A549 (cell line): ENCODE measurements at regions not wholly inside any gene's neighbourhood (a gene's known extent, or its start where the extent isn't known, plus 50 kb on each side); places are given as distances from the start of the nearest gene placed in this dataset.

ENCODE experiments used
- ATAC-seq, 2 experiments: fragments of 200-7000 bp in 1 of 2; fragments of >200 bp in 1 of 2; cut with Nextera tagmentation in 1 of 2; cut with Tn5 transposase in 1 of 2; 3 replicates each; pipeline versions ENCODE4 v1.8.0 to v1.9.1; 2018 to 2020; ENCODE audit warnings: mild to moderate bottlenecking in 1 of 2, moderate library complexity in 1 of 2
- CTCF ChIA-PET: fragments of 300-600 bp; sonication (Branson Sonifier 250); formaldehyde crosslinking; extraction: SDS; loops from one replicate; lab custom pipeline; 2021; ENCODE audit warnings: antibody characterized with exemption, inconsistent platforms; lab: Yijun Ruan, JAX
- POLR2A ChIA-PET: fragments of 350-600 bp; formaldehyde crosslinking; extraction: SDS; loops from one replicate; lab custom pipeline; 2021; ENCODE audit warnings: antibody characterized with exemption, inconsistent platforms; lab: Yijun Ruan, JAX
- DNase-seq, 2 experiments: peaks; one replicate each; pipeline versions ENCODE4 v3.0.0 to v3.0.0-alpha.2; 2011 to 2016; ENCODE audit warnings: low read depth in 1 of 2, low spot score in 1 of 2
- FAIRE-seq: peaks from 2 replicates; lab custom pipeline; 2011; peaks lifted over from hg19 to GRCh38; lab: Jason Lieb, UNC
- H3K27ac ChIP-seq, 2 experiments: fragments of >200 bp; sonication (Bioruptor Twin); formaldehyde crosslinking; 3 replicates each; pipeline ENCODE4 v1.5.1; 2016 to 2017
- H3K4me1 ChIP-seq: fragments of >200 bp; sonication (Bioruptor Twin); formaldehyde crosslinking; 3 replicates; pipeline ENCODE4 v1.6.1; 2016
- H3K4me2 ChIP-seq: fragments of >200 bp; sonication (Bioruptor Twin); formaldehyde crosslinking; 3 replicates; pipeline ENCODE4 v1.6.1; 2016
- H3K4me3 ChIP-seq: fragments of >200 bp; sonication (Bioruptor Twin); formaldehyde crosslinking; 3 replicates; pipeline ENCODE4 v1.5.1; 2016
- H3K9me3 ChIP-seq: fragments of >200 bp; sonication (Bioruptor Twin); formaldehyde crosslinking; 3 replicates; pipeline ENCODE4 v1.6.1; 2016
- CHD2 ChIP-seq: fragments of 150-350 bp; IDR thresholded peaks from 2 replicates; pipeline ENCODE4 v1.6.1; 2014; ENCODE audit warnings: low read length; ENCODE audit not compliant: partially characterized antibody
- EHF ChIP-seq: fragments of 250-450 bp; sonication (Bioruptor Pico); IDR thresholded peaks from 2 replicates; pipeline ENCODE4 v1.5.0; 2020; ENCODE audit warnings: mild to moderate bottlenecking
- FOXS1 ChIP-seq: fragments of 250-450 bp; sonication (Bioruptor Pico); IDR thresholded peaks from 2 replicates; pipeline ENCODE4 v1.5.0; 2020; ENCODE audit warnings: mild to moderate bottlenecking, moderate library complexity
- HEYL ChIP-seq: fragments of 250-450 bp; sonication (Bioruptor Pico); IDR thresholded peaks from 2 replicates; pipeline ENCODE4 v1.8.0; 2021; ENCODE audit warnings: mild to moderate bottlenecking, moderate library complexity
- HOXB5 ChIP-seq: fragments of 250-450 bp; sonication (Bioruptor Pico); IDR thresholded peaks from 2 replicates; pipeline ENCODE4 v1.5.0; 2020; ENCODE audit warnings: mild to moderate bottlenecking, moderate library complexity
- JUN ChIP-seq, 2 experiments: fragments of >200 bp; sonication (Bioruptor Twin); formaldehyde crosslinking; IDR thresholded peaks; 2 replicates in 1 of 2; 3 replicates in 1 of 2; pipeline ENCODE4 v1.6.1; 2016 to 2017
- NR3C1 ChIP-seq: fragments of >200 bp; sonication (Bioruptor Twin); formaldehyde crosslinking; IDR thresholded peaks from 3 replicates; pipeline ENCODE4 v1.6.1; 2017
- PHF8 ChIP-seq: fragments of 200-600 bp; sonication (generic); IDR thresholded peaks from 2 replicates; pipeline ENCODE4 v1.6.1; 2016; ENCODE audit warnings: low read depth, mild to moderate bottlenecking, antibody characterized with exemption, moderate library complexity, borderline replicate concordance
- POLR2A ChIP-seq: IDR thresholded peaks from 2 replicates; pipeline ENCODE4 v1.6.1; 2012; ENCODE audit warnings: mild to moderate bottlenecking, low read length
- POLR2AphosphoS2 ChIP-seq: conservative IDR thresholded peaks from 2 replicates; pipeline ENCODE4 v1.6.1; 2012; ENCODE audit warnings: low read length, improper control_type of control experiment, inconsistent platforms
- RAD21 ChIP-seq, 2 experiments: fragments of >200 bp in 1 of 2; sonication (Bioruptor Twin) in 1 of 2; formaldehyde crosslinking in 1 of 2; IDR thresholded peaks in 1 of 2; conservative IDR thresholded peaks in 1 of 2; 2 replicates in 1 of 2; 3 replicates in 1 of 2; pipeline ENCODE4 v1.6.1; 2012 to 2018; ENCODE audit warnings: inconsistent platforms in 1 of 2
- RARB ChIP-seq: fragments of 250-450 bp; sonication (Bioruptor Pico); IDR thresholded peaks from 2 replicates; pipeline ENCODE4 v1.8.0; 2021; ENCODE audit warnings: mild to moderate bottlenecking, moderate library complexity
- RFX5 ChIP-seq: fragments of 450-650 bp; IDR thresholded peaks from 2 replicates; pipeline ENCODE4 v1.7.1; 2014; ENCODE audit warnings: antibody characterized with exemption, mild to moderate bottlenecking, moderate library complexity
- SMC3 ChIP-seq: fragments of >200 bp; sonication (Bioruptor Twin); formaldehyde crosslinking; IDR thresholded peaks from 3 replicates; pipeline ENCODE4 v1.6.1; 2018; ENCODE audit warnings: inconsistent platforms
- TP53 ChIP-seq: fragments of 250-450 bp; sonication (Bioruptor Pico); IDR thresholded peaks from 2 replicates; pipeline ENCODE4 v1.5.0; 2021; ENCODE audit warnings: mild to moderate bottlenecking, moderate library complexity
- WGBS: methylation state at CpG from one replicate; pipeline ENCODE4 v1.1.6; 2017; ENCODE audit errors: missing lambda C conversion rate; 5-methylcytosine and 5-hydroxymethylcytosine counted together
- TF ChIP-seq, protein P1 (sequence below): fragments of 250-450 bp; sonication (Bioruptor Pico); IDR thresholded peaks from 2 replicates; pipeline ENCODE4 v1.5.0; 2021; ENCODE audit warnings: mild to moderate bottlenecking, moderate library complexity, borderline replicate concordance
- TF ChIP-seq, protein P2 (sequence below): IDR thresholded peaks from 2 replicates; pipeline ENCODE4 v1.6.1; 2012
- TF ChIP-seq, protein P3 (sequence below): fragments of 450-650 bp; IDR thresholded peaks from 2 replicates; pipeline ENCODE4 v1.6.1; 2014; ENCODE audit warnings: antibody characterized with exemption
- TF ChIP-seq, protein P4 (sequence below): fragments of 200-600 bp; sonication (generic); IDR thresholded peaks from 2 replicates; pipeline ENCODE4 v1.6.1; 2016; ENCODE audit warnings: antibody characterized with exemption, mild to moderate bottlenecking, moderate library complexity
- TF ChIP-seq, protein P5 (sequence below): fragments of >200 bp; sonication (Bioruptor Twin); formaldehyde crosslinking; IDR thresholded peaks from 2 replicates; pipeline ENCODE4 v1.6.1; 2016
- TF ChIP-seq, protein P6 (sequence below): IDR thresholded peaks from 2 replicates; pipeline ENCODE4 v1.6.1; 2012
- TF ChIP-seq, protein P7 (sequence below): fragments of >200 bp; sonication (Bioruptor Twin); formaldehyde crosslinking; IDR thresholded peaks from 3 replicates; pipeline ENCODE4 v1.5.1; 2016
- TF ChIP-seq, protein P8 (sequence below): fragments of 250-450 bp; sonication (Bioruptor Pico); IDR thresholded peaks from 2 replicates; pipeline ENCODE4 v1.5.0; 2020; ENCODE audit warnings: low read depth, mild to moderate bottlenecking, moderate library complexity

DNA sequence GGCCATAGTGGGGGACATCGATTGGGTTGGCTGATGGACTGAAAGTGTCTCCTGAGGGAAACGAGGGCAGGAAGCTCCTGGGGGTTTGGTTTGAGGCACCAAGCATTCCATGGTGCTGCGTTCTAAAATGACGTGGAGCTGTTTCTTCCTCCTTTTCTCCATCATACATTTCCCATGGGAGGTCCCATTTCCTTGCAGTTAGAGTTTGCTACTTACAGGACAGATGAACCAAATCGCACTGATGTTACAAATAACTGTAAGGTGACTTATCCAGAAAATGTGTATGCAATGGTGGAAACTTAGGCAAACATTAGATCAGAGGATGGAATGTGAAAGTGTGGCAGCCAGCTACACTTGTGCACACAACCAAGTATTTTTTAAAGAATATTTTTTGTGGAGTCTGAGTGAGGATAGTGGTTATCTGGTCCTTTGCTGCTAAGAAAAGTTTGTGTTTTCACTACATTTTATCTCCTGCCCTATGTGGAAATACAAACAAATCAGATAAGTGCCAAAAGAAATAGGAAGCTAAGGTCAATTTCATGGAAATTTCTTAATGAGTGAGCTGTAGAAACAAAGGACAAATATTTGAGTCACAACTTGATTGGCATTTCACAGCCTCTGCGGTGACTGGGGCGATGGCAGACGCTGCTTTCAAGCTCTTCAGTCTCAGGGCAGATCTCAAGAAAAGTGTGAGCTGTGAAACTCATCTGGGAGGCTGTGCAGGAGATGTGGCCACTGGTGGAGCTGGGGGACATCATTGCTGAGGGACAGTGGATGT lies 256.2 kb downstream of the TSN start (continued):
- TF ChIP-seq, protein P1, sequence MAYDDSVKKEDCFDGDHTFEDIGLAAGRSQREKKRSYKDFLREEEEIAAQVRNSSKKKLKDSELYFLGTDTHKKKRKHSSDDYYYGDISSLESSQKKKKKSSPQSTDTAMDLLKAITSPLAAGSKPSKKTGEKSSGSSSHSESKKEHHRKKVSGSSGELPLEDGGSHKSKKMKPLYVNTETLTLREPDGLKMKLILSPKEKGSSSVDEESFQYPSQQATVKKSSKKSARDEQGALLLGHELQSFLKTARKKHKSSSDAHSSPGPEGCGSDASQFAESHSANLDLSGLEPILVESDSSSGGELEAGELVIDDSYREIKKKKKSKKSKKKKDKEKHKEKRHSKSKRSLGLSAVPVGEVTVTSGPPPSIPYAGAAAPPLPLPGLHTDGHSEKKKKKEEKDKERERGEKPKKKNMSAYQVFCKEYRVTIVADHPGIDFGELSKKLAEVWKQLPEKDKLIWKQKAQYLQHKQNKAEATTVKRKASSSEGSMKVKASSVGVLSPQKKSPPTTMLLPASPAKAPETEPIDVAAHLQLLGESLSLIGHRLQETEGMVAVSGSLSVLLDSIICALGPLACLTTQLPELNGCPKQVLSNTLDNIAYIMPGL (CRISPR knock-in tag) = no peak
- TF ChIP-seq POLR2AphosphoS2 (no peak), CHD2 (no peak), JUN (IDR thresholded peaks at IDR 0.05) (no peak), RAD21 (conservative IDR thresholded peaks at IDR 0.05 in 1 of 2, IDR thresholded peaks at IDR 0.05 in 1 of 2) (no peak), POLR2A (no peak)
- TF ChIP-seq, protein P2, sequence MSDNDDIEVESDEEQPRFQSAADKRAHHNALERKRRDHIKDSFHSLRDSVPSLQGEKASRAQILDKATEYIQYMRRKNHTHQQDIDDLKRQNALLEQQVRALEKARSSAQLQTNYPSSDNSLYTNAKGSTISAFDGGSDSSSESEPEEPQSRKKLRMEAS = no peak

DNA sequence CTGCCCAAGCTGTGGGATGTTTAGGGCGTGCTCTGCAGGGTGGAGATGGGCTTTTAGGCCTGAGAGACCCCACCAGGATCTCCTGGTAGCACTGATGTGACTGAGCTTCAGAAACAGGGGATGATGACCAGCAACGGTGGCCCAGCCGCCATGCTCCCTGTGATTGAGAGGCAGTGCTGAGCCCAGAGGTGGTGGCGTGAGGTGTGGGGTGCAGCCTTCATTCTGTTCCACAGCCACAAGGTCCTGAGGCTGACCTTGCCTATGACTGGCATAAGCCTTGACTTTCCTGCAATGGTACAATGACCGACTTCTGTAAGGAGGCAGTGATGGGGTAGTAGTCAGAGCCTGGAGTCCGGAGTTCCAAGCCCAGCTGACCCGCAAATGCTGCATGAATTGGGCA lies 263.3 kb downstream of the TSN start:
- no peak for DNase-seq
- Histone ChIP-seq H3K9me3 (no peaks in the 10 kb centered on the region), H3K4me3 (no peak overlapping the region), H3K4me1 (no peaks in the 10 kb centered on the region), H3K4me2 (no peak overlapping the region), H3K27ac (no peak overlapping the region)
- CTCF ChIA-PET = no interaction called here
- TF ChIP-seq, protein P3, sequence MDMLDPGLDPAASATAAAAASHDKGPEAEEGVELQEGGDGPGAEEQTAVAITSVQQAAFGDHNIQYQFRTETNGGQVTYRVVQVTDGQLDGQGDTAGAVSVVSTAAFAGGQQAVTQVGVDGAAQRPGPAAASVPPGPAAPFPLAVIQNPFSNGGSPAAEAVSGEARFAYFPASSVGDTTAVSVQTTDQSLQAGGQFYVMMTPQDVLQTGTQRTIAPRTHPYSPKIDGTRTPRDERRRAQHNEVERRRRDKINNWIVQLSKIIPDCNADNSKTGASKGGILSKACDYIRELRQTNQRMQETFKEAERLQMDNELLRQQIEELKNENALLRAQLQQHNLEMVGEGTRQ = no peak
- no peak for TF ChIP-seq HEYL (CRISPR knock-in tag)
- no peak for TF ChIP-seq NR3C1
- TF ChIP-seq FOXS1 = no peak
- TF ChIP-seq, protein P2 = no peak
- TF ChIP-seq, protein P4, sequence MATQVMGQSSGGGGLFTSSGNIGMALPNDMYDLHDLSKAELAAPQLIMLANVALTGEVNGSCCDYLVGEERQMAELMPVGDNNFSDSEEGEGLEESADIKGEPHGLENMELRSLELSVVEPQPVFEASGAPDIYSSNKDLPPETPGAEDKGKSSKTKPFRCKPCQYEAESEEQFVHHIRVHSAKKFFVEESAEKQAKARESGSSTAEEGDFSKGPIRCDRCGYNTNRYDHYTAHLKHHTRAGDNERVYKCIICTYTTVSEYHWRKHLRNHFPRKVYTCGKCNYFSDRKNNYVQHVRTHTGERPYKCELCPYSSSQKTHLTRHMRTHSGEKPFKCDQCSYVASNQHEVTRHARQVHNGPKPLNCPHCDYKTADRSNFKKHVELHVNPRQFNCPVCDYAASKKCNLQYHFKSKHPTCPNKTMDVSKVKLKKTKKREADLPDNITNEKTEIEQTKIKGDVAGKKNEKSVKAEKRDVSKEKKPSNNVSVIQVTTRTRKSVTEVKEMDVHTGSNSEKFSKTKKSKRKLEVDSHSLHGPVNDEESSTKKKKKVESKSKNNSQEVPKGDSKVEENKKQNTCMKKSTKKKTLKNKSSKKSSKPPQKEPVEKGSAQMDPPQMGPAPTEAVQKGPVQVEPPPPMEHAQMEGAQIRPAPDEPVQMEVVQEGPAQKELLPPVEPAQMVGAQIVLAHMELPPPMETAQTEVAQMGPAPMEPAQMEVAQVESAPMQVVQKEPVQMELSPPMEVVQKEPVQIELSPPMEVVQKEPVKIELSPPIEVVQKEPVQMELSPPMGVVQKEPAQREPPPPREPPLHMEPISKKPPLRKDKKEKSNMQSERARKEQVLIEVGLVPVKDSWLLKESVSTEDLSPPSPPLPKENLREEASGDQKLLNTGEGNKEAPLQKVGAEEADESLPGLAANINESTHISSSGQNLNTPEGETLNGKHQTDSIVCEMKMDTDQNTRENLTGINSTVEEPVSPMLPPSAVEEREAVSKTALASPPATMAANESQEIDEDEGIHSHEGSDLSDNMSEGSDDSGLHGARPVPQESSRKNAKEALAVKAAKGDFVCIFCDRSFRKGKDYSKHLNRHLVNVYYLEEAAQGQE = no peak
- no peak for TF ChIP-seq RFX5
- TF ChIP-seq TP53 (CRISPR knock-in tag) = no peak
- no peak for TF ChIP-seq EHF (CRISPR knock-in tag)
- TF ChIP-seq, protein P5, sequence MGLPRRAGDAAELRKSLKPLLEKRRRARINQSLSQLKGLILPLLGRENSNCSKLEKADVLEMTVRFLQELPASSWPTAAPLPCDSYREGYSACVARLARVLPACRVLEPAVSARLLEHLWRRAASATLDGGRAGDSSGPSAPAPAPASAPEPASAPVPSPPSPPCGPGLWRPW = no peak
- TF ChIP-seq, protein P6, sequence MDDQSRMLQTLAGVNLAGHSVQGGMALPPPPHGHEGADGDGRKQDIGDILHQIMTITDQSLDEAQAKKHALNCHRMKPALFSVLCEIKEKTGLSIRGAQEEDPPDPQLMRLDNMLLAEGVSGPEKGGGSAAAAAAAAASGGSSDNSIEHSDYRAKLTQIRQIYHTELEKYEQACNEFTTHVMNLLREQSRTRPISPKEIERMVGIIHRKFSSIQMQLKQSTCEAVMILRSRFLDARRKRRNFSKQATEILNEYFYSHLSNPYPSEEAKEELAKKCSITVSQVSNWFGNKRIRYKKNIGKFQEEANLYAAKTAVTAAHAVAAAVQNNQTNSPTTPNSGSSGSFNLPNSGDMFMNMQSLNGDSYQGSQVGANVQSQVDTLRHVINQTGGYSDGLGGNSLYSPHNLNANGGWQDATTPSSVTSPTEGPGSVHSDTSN = no peak
- TF ChIP-seq RARB = no peak
- TF ChIP-seq HOXB5 (CRISPR knock-in tag) = no peak
- TF ChIP-seq RAD21 (conservative IDR thresholded peaks at IDR 0.05 in 1 of 2, IDR thresholded peaks at IDR 0.05 in 1 of 2) = no peak
- TF ChIP-seq, protein P7, sequence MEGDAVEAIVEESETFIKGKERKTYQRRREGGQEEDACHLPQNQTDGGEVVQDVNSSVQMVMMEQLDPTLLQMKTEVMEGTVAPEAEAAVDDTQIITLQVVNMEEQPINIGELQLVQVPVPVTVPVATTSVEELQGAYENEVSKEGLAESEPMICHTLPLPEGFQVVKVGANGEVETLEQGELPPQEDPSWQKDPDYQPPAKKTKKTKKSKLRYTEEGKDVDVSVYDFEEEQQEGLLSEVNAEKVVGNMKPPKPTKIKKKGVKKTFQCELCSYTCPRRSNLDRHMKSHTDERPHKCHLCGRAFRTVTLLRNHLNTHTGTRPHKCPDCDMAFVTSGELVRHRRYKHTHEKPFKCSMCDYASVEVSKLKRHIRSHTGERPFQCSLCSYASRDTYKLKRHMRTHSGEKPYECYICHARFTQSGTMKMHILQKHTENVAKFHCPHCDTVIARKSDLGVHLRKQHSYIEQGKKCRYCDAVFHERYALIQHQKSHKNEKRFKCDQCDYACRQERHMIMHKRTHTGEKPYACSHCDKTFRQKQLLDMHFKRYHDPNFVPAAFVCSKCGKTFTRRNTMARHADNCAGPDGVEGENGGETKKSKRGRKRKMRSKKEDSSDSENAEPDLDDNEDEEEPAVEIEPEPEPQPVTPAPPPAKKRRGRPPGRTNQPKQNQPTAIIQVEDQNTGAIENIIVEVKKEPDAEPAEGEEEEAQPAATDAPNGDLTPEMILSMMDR = no peak
- no peak for TF ChIP-seq SMC3
- TF ChIP-seq, protein P8, sequence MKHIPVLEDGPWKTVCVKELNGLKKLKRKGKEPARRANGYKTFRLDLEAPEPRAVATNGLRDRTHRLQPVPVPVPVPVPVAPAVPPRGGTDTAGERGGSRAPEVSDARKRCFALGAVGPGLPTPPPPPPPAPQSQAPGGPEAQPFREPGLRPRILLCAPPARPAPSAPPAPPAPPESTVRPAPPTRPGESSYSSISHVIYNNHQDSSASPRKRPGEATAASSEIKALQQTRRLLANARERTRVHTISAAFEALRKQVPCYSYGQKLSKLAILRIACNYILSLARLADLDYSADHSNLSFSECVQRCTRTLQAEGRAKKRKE (CRISPR knock-in tag) = no peak
- TF ChIP-seq PHF8 = no peak
- no peak for ATAC-seq
- no peak for FAIRE-seq
- POLR2A ChIA-PET = no interaction called here
- 29% methylated on average over 5 of the region's 7 CpGs for WGBS
